Body of pancreas (tissue), 4 donors: ENCODE measurements at regions not wholly inside any gene's neighbourhood (a gene's known extent, or its start where the extent isn't known, plus 50 kb on each side); places are given as distances from the start of the nearest gene placed in this dataset.

Experiments
- ATAC-seq: fragments of 150-250 bp; one replicate; pipeline ENCODE4 v1.9.1; 2016
- DNase-seq, 4 donors: peaks; one replicate each; pipeline ENCODE4 v3.0.0-alpha.2; 2019
- H3K27ac ChIP-seq, 4 donors: fragments of 200-600 bp; sonication (generic); 1 replicate in 3 of 4; 2 replicates in 1 of 4; pipeline versions ENCODE4 v1.5.1 to v1.6.1; 2016 to 2019; ENCODE audit warnings: mild to moderate bottlenecking in 1 of 4, mixed read lengths in 1 of 4, moderate library complexity in 1 of 4
- H3K27me3 ChIP-seq, 2 donors: fragments of 200-600 bp; sonication (generic); one replicate each; pipeline ENCODE4 v1.6.0; 2016; ENCODE audit warnings: mild to moderate bottlenecking in 1 of 2
- H3K36me3 ChIP-seq, 2 donors: fragments of 200-600 bp; sonication (generic); replicated peaks in 1 of 2; 2 replicates each; pipeline ENCODE4 v1.5.1; 2016; ENCODE audit warnings: low read depth in 2 of 2; ENCODE audit not compliant: insufficient read depth in 1 of 2
- H3K4me1 ChIP-seq: fragments of 200-600 bp; sonication (generic); one replicate; pipeline ENCODE4 v1.6.0; 2016
- H3K4me3 ChIP-seq, 2 donors: fragments of 200-600 bp; sonication (generic); 1 replicate in 1 of 2; 2 replicates in 1 of 2; pipeline ENCODE4 v1.5.1; 2016 to 2019
- H3K9me3 ChIP-seq, 3 donors: fragments of 200-600 bp; sonication (generic); 1 replicate in 2 of 3; 2 replicates in 1 of 3; pipeline ENCODE4 v1.5.1; 2016
- POLR2A ChIP-seq, 3 donors: fragments of 450-650 bp; IDR thresholded peaks; one replicate each; pipeline ENCODE4 v1.6.1; 2016; ENCODE audit warnings: antibody characterized with exemption in 3 of 3, mild to moderate bottlenecking in 2 of 3
- WGBS, 2 donors: methylation state at CpG; one replicate each; pipeline ENCODE4 v1.1.5; 2017; 5-methylcytosine and 5-hydroxymethylcytosine counted together
- intact Hi-C: fragments of 100-400 bp; cut with DNase I; formaldehyde crosslinking; loops from one replicate; pipeline ENCODE4 v1.15.1; 2023
- TF ChIP-seq, protein P1 (sequence below), 7 experiments: fragments of 450-650 bp in 4 of 7; fragments of 200-600 bp in 3 of 7; sonication (generic) in 3 of 7; IDR thresholded peaks; one replicate each; pipeline ENCODE4 v1.5.1; 2016 to 2019; ENCODE audit warnings: antibody characterized with exemption in 7 of 7

DNA sequence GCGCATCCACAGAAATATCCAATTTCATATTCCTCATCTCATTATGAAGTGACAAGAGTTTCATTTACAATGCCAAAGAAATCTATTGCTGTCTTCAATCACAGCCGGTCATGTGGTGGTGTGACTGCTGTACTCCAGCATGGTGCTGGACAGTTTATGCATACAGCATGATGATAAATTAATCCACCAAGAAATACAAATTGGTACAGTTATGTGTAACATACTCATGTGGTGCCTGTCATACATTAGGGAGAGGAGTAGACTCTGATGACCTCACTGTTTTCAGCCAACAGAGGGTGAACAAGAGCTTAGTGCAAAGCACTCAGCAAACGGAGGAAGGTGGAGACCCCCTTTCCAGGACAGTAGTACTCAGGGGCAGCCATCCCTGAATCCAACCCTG, 178.4 kb upstream of the SYNDIG1 start:
- H3K27me3 ChIP-seq = no peaks in the 10 kb centered on the region
- intact Hi-C loops = loop anchor here (10.0 kb wide), 1 partner anchor 64 kb away; no protein-coding TSS in a partner anchor
- no peaks in the 10 kb centered on the region for H3K9me3 ChIP-seq
- no peak for ATAC-seq
- H3K4me1 ChIP-seq = no peaks in the 10 kb centered on the region
- H3K27ac ChIP-seq = no peak overlapping the region
- H3K4me3 ChIP-seq = no peak overlapping the region
- no peaks in the 10 kb centered on the region for H3K36me3 ChIP-seq
- DNase-seq = no peak
- no peak for TF ChIP-seq POLR2A (IDR thresholded peaks at IDR 0.05)
- TF ChIP-seq, protein P1, sequence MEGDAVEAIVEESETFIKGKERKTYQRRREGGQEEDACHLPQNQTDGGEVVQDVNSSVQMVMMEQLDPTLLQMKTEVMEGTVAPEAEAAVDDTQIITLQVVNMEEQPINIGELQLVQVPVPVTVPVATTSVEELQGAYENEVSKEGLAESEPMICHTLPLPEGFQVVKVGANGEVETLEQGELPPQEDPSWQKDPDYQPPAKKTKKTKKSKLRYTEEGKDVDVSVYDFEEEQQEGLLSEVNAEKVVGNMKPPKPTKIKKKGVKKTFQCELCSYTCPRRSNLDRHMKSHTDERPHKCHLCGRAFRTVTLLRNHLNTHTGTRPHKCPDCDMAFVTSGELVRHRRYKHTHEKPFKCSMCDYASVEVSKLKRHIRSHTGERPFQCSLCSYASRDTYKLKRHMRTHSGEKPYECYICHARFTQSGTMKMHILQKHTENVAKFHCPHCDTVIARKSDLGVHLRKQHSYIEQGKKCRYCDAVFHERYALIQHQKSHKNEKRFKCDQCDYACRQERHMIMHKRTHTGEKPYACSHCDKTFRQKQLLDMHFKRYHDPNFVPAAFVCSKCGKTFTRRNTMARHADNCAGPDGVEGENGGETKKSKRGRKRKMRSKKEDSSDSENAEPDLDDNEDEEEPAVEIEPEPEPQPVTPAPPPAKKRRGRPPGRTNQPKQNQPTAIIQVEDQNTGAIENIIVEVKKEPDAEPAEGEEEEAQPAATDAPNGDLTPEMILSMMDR (IDR thresholded peaks at IDR 0.05) = no peak
- WGBS, 2 donors = 66 to 82% methylated on average over 3 of the region's 3 CpGs

DNA sequence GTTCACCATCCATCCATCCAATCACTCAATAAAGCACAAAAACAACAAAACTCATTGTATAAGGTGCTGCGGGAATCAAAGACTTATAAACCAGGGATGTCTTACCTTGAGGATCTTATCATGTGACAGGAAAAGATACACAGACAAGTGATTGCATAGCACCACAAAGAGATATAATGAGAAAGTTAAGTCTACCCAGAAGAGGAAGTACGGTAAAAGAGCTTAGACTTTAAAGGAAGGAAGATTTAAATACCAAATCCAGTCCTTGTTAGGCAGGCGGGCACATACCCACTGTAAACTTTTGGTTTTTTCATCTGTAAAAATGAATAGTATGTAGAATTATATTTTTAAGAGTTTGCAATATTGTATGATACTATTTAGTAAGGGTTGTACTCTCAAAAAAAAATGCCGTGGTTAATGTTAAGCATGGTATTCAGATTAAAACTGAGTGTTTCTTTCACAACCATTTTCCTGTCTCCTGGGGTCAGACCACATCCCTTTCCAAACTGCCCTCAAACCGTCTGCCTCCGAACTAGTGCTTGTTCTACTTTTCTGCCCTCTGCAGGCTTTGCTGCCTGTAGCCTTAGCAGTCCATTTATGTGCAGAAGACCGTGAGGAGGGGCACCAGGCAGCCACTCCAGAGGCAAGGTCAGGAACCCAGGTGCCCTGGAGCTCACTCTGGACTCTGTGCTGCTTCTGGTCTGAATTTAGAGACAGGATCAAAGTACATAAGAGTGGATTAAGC, 179.5 kb upstream of the SYNDIG1 start:
- DNase-seq (no peak), ATAC-seq (no peak)
- Histone ChIP-seq H3K27me3 (no peaks in the 10 kb centered on the region), H3K4me1 (no peaks in the 10 kb centered on the region), H3K36me3 (no peaks in the 10 kb centered on the region), H3K4me3 (no peak overlapping the region), H3K9me3 (no peaks in the 10 kb centered on the region), H3K27ac (no peak overlapping the region)
- intact Hi-C loops = loop anchor here (10.0 kb wide), 1 partner anchor 65 kb away; no protein-coding TSS in a partner anchor
- WGBS, 2 donors = 46 to 49% methylated on average over 7 of the region's 7 CpGs
- TF ChIP-seq POLR2A (IDR thresholded peaks at IDR 0.05) = no peak
- TF ChIP-seq, protein P1 (IDR thresholded peaks at IDR 0.05) = no peak

DNA sequence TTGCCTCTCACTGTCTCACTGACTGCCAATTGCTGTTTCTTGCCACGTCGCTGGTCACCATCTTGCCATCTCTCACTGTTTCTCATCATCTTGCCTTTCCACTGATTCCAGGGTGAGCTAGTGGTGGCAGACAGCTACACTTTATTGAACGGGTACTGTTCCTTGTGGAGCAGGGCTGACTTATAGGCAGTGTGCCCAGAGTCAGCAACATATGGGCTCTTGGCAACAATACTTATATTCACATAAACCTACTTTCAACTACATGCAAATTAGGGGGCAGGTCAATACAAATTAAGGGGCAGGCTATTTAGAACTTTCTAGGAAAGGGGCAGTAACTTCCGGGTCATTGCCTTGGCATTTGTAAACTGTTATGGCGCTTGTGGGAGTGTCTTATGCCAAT, 186.2 kb upstream of the SYNDIG1 start:
- no peak overlapping the region for H3K27ac ChIP-seq
- 69 to 75% methylated on average over 5 of the region's 5 CpGs for WGBS, 2 donors
- intact Hi-C loops = no loop called here
- ATAC-seq (no peak), DNase-seq (no peak)
- no peak for TF ChIP-seq POLR2A (IDR thresholded peaks at IDR 0.05)
- TF ChIP-seq, protein P1 (IDR thresholded peaks at IDR 0.05) = no peak
- no peak overlapping the region for H3K4me3 ChIP-seq
- no peaks in the 10 kb centered on the region for H3K4me1 ChIP-seq
- H3K9me3 ChIP-seq = no peaks in the 10 kb centered on the region
- no peaks in the 10 kb centered on the region for H3K27me3 ChIP-seq
- no peaks in the 10 kb centered on the region for H3K36me3 ChIP-seq

DNA sequence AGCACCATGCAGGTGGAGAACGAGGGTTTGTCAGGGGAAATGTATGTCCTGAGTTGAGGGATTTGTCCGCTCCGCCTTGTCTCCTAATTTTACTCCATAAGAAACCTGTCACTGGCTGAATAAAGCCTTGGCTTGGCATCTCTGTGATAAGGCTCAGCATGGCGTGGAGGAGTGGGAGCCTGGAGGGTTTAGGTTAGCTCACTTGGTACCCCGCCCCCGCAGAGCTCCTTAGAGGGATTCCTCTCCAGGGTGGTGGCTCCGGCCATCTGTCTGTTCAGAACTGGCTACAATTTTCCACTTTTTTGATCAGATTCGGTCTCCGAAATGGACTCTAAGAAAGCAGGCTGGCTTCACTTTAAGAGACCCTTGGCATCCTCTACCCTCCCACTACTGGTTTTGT, 192.2 kb upstream of the SYNDIG1 start:
- DNase-seq (no peak), ATAC-seq (no peak)
- H3K9me3 ChIP-seq = peaks cover 0 to 5% (median 0%) of the 10 kb centered on the region in 3 donors
- intact Hi-C loops = no loop called here
- no peak for TF ChIP-seq POLR2A (IDR thresholded peaks at IDR 0.05)
- TF ChIP-seq, protein P1 (IDR thresholded peaks at IDR 0.05) = no peak
- no peak overlapping the region for H3K4me3 ChIP-seq
- no peaks in the 10 kb centered on the region for H3K27me3 ChIP-seq
- H3K36me3 ChIP-seq = no peaks in the 10 kb centered on the region
- WGBS, 2 donors = 69 to 73% methylated on average over 9 of the region's 9 CpGs
- H3K27ac ChIP-seq = no peak overlapping the region
- H3K4me1 ChIP-seq = no peaks in the 10 kb centered on the region
